ENCODE measurements at regions not wholly inside any gene's neighbourhood (a gene's known extent, or its start where the extent isn't known, plus 50 kb on each side); places are given as distances from the start of the nearest gene placed in this dataset.

GRCh38 chr7:41536873-41537665, 165.8 kb downstream of the INHBA start:
- TF ChIP-seq CTCF (IDR thresholded peaks at IDR 0.05) (no peak), POLR2A (IDR thresholded peaks at IDR 0.05) (no peak)

All from right lobe of liver (tissue), 4 donors.